ENCODE measurements at regions not wholly inside any gene's neighbourhood (a gene's known extent, or its start where the extent isn't known, plus 50 kb on each side); places are given as distances from the start of the nearest gene placed in this dataset.
A peak's percentile ranks its signal among the peaks of the same experiment; 100 is the strongest.

DNA sequence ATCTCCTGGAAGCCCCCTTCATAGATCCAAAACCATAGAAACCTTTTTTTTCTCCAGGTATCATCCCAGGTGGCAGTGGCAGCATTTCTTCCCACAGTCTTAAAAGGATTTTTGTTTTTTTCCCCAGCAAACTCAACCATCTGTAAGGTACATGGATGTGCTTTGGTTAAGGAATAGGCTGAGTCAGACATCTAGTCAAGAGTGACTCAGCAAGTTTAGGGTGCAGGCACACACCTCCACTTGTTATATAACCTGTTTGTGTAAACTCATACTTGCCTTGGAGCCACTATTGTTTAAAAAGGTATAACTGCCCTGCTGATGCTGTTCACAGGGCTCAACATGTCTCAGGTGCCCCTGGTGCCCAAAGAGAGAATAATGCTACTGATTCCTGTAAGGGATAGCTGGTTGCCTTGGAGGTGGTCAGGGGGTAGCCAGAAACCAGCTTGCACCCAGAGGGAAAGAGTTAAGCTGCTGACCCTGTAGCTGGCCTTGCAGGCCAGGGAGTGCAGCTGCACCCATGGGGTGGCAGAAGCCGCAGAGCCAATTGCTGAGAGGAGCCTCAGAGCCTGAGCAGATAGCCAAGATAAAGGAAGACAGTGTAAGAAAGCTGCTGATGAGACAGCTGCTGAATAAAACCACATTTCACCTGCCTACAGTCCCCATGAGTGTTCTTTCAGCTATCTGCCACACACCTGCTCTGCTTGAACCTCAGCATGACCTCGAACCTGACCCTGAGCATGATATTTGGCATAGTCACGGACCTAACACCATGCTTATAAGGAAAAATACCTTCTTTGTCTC lies 1726.1 kb upstream of the RAG2 start:
- DNase-seq (ENCODE audit: low read depth in 1 of 2, low spot score in 1 of 2) = no peak
- no peak overlapping the region for H3K4me3 ChIP-seq
- no peaks in the 10 kb centered on the region for H3K9me3 ChIP-seq (ENCODE audit: low read depth)
- H3K36me3 ChIP-seq = no peaks in the 10 kb centered on the region
- H3K4me1 ChIP-seq (ENCODE audit: low read depth) = no peaks in the 10 kb centered on the region
- H3K27me3 ChIP-seq = no peaks in the 10 kb centered on the region
- no peak overlapping the region for H3K27ac ChIP-seq
- TF ChIP-seq, protein P1, sequence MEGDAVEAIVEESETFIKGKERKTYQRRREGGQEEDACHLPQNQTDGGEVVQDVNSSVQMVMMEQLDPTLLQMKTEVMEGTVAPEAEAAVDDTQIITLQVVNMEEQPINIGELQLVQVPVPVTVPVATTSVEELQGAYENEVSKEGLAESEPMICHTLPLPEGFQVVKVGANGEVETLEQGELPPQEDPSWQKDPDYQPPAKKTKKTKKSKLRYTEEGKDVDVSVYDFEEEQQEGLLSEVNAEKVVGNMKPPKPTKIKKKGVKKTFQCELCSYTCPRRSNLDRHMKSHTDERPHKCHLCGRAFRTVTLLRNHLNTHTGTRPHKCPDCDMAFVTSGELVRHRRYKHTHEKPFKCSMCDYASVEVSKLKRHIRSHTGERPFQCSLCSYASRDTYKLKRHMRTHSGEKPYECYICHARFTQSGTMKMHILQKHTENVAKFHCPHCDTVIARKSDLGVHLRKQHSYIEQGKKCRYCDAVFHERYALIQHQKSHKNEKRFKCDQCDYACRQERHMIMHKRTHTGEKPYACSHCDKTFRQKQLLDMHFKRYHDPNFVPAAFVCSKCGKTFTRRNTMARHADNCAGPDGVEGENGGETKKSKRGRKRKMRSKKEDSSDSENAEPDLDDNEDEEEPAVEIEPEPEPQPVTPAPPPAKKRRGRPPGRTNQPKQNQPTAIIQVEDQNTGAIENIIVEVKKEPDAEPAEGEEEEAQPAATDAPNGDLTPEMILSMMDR (IDR thresholded peaks at IDR 0.05; ENCODE audit: low read depth, low read length) = no peak

DNA sequence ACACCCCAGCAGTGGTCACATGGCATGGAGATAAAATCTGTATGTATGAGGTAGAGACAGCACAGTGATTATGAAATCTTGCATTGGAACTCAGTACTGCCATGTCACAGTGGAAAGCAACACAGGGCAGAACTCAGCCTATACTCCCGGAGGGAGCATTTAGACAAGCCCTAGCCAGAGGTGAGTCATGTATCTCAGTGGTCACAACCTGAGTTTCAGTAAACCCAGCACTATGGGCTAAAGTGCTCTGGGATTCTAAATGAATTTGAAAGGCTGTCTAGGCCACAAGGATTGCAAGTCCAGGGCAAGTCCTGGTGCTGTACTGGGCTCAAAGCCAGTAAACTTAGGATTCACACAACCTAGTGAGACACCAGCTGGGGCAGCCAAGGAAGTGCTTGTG lies 1717.1 kb upstream of the RAG2 start:
- Histone ChIP-seq H3K36me3 (no peaks in the 10 kb centered on the region), H3K4me1 (ENCODE audit: low read depth) (no peaks in the 10 kb centered on the region), H3K27me3 (no peaks in the 10 kb centered on the region), H3K4me3 (no peak overlapping the region), H3K9me3 (ENCODE audit: low read depth) (no peaks in the 10 kb centered on the region), H3K27ac (no peak overlapping the region)
- no peak for DNase-seq (ENCODE audit: low read depth in 1 of 2, low spot score in 1 of 2)
- TF ChIP-seq, protein P1 (IDR thresholded peaks at IDR 0.05; ENCODE audit: low read depth, low read length) = no peak

DNA sequence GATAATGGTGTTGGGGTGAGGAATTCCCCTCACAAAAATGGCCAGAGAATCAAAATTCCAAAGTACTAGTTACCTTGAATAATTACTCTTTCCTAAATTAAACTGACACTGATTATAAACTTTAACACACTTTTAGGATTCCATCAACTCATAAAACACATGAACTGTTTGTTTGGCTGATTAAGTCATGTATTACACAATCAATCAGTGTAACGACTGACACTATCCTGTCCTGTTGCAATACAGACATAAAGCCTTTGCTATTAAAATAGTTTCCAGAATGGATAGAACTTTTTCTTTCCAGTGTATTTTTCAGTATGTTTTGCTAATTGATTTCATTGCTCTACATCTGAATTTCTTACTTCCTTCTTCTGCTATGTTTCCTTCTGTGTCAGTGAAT lies 1709.4 kb upstream of the RAG2 start:
- Histone ChIP-seq H3K4me1 (ENCODE audit: low read depth) (no peaks in the 10 kb centered on the region), H3K27ac (no peak overlapping the region), H3K27me3 (no peaks in the 10 kb centered on the region), H3K36me3 (no peaks in the 10 kb centered on the region), H3K9me3 (ENCODE audit: low read depth) (no peaks in the 10 kb centered on the region), H3K4me3 (no peak overlapping the region)
- DNase-seq (ENCODE audit: low read depth in 1 of 2, low spot score in 1 of 2) = no peak
- TF ChIP-seq, protein P1 (IDR thresholded peaks at IDR 0.05; ENCODE audit: low read depth, low read length) = no peak

DNA sequence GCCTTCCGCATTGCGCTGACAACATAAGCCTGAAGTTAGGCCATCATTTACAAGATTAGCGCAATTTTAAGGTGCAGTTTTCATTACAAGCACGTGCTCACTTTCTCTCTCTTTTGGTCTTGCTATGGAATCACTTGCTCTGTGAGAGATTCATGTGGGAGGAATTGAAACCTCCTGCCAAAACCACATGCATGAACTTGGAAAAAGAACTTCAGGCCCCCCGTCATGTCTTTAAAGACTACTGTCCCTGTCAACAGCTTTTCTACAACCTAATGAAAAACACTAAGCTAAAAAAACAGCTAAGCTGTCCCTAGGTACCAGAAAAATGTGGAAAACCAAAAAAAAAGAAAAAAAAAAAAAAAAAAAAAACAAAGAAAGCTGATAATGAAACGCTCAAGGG lies 1707.6 kb upstream of the RAG2 start:
- DNase-seq (ENCODE audit: low read depth in 1 of 2, low spot score in 1 of 2) = peak in 1 of 2 donors; percentile 54
- Histone ChIP-seq H3K36me3 (no peaks in the 10 kb centered on the region), H3K9me3 (ENCODE audit: low read depth) (no peaks in the 10 kb centered on the region), H3K4me3 (no peak overlapping the region), H3K27me3 (no peaks in the 10 kb centered on the region), H3K27ac (no peak overlapping the region), H3K4me1 (ENCODE audit: low read depth) (no peaks in the 10 kb centered on the region)
- TF ChIP-seq, protein P1 (IDR thresholded peaks at IDR 0.05; ENCODE audit: low read depth, low read length) = no peak

DNA sequence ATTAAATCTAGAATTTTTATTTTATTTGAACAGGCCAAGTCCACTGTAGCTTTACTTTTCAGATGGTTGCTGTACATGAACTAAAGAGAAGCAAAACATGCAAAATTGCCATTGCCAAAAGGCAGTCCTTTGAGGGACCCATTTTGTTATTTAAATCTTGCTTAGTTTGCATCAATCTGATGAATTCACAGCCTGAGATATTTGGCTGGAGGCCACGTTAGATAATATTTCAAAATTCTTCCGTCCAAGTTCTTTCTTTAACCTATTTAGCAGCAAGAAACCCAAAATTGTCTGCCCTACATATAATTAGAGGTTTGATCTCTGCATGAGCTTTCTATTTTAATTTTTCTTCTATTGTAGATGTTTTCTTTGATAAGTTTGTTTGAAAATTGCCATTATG lies 1706.9 kb upstream of the RAG2 start:
- H3K27me3 ChIP-seq = no peaks in the 10 kb centered on the region
- no peaks in the 10 kb centered on the region for H3K9me3 ChIP-seq (ENCODE audit: low read depth)
- TF ChIP-seq, protein P1 (IDR thresholded peaks at IDR 0.05; ENCODE audit: low read depth, low read length) = no peak
- no peak overlapping the region for H3K4me3 ChIP-seq
- H3K4me1 ChIP-seq (ENCODE audit: low read depth) = no peaks in the 10 kb centered on the region
- peak in 1 of 2 donors; percentile 1 for DNase-seq (ENCODE audit: low read depth in 1 of 2, low spot score in 1 of 2)
- no peaks in the 10 kb centered on the region for H3K36me3 ChIP-seq
- H3K27ac ChIP-seq = no peak overlapping the region
